K562 (cell line): ENCODE measurements at regions not wholly inside any gene's neighbourhood (a gene's known extent, or its start where the extent isn't known, plus 50 kb on each side); places are given as distances from the start of the nearest gene placed in this dataset.

Source experiments
- ATAC-seq: fragments of 200-7000 bp; cut with Tn5 transposase; 3 replicates; pipeline ENCODE4 v1.9.1; 2020; ENCODE audit warnings: moderate library complexity
- BruUV-seq: library from RNA; stranded (reverse); fragments of 400-500 nt; replicated peaks from 2 replicates; lab custom pipeline; 2021; lab: Mats Ljungman, UMichigan
- CTCF ChIA-PET: fragments of 300-600 bp; formaldehyde crosslinking; extraction: SDS; loops from one replicate; lab custom pipeline; 2021; ENCODE audit warnings: low intra/inter-chr PET ratio; lab: Yijun Ruan, JAX
- POLR2A ChIA-PET: fragments of 300-600, 350-650 bp; sonication (Branson Sonifier 250); formaldehyde crosslinking; extraction: SDS; loops from one replicate; lab custom pipeline; 2021; ENCODE audit warnings: antibody characterized with exemption, inconsistent platforms; lab: Yijun Ruan, JAX
- DNase-seq, 4 experiments: peaks; one replicate each; pipeline versions ENCODE4 v3.0.0 to v3.0.0-alpha.2; 2011 to 2018; ENCODE audit warnings: low spot score in 3 of 4, mixed read lengths in 3 of 4; ENCODE audit errors: extremely low read depth in 1 of 4
- FAIRE-seq: peaks from 2 replicates; lab custom pipeline; 2011; peaks lifted over from hg19 to GRCh38; lab: Jason Lieb, UNC
- H2AFZ ChIP-seq: 2 replicates; pipeline ENCODE4 v1.6.0; 2011; ENCODE audit warnings: low read depth, low read length, control low read depth, inconsistent platforms
- H3K27ac ChIP-seq: fragments of 200-600 bp; 3 replicates; pipeline ENCODE4 v1.8.0; 2011; ENCODE audit warnings: low read depth, mild to moderate bottlenecking, control low read depth, inconsistent platforms, low read length, moderate library complexity, mixed read lengths; ENCODE audit errors: extremely low read depth
- H3K27me3 ChIP-seq, 2 experiments: fragments of 300-600 bp in 1 of 2; 2 replicates in 1 of 2; 3 replicates in 1 of 2; pipeline versions ENCODE4 v1.6.0 to v1.8.0; 2011; ENCODE audit warnings: inconsistent platforms in 2 of 2, low read length in 2 of 2, mild to moderate bottlenecking in 1 of 2, mixed read lengths in 1 of 2, moderate library complexity in 1 of 2; ENCODE audit not compliant: control insufficient read depth in 2 of 2, insufficient read depth in 2 of 2
- H3K36me3 ChIP-seq: fragments of 300-600 bp; 3 replicates; pipeline ENCODE4 v1.8.0; 2011; ENCODE audit warnings: mild to moderate bottlenecking, low read length, inconsistent platforms; ENCODE audit not compliant: control insufficient read depth, insufficient read depth
- H3K4me1 ChIP-seq, 2 experiments: fragments of 200-600 bp in 1 of 2; replicated peaks in 1 of 2; 2 replicates in 1 of 2; 3 replicates in 1 of 2; pipeline versions ENCODE4 v1.5.1 to v1.8.0; 2011; ENCODE audit warnings: inconsistent platforms in 2 of 2, low read length in 2 of 2, mild to moderate bottlenecking in 1 of 2, mixed read lengths in 1 of 2, moderate library complexity in 1 of 2; ENCODE audit not compliant: control insufficient read depth in 2 of 2, insufficient read depth in 2 of 2
- H3K4me2 ChIP-seq: 2 replicates; pipeline ENCODE4 v1.6.1; 2011; ENCODE audit warnings: low read length, control low read depth, inconsistent platforms, mixed read lengths; ENCODE audit not compliant: insufficient read depth
- H3K4me3 ChIP-seq: fragments of 200-600 bp; sonication (generic), shearing (Covaris generic); 2 replicates; pipeline ENCODE4 v1.5.1; 2016; ENCODE audit warnings: control low read depth, inconsistent platforms
- H3K79me2 ChIP-seq: fragments of 200-600 bp; 3 replicates; pipeline ENCODE4 v1.8.0; 2011; ENCODE audit warnings: low read length, inconsistent platforms; ENCODE audit not compliant: control insufficient read depth, insufficient read depth
- H3K9ac ChIP-seq, 2 experiments: 2 replicates each; pipeline versions ENCODE4 v1.6.0 to v1.6.1; 2011; ENCODE audit warnings: low read depth in 2 of 2, low read length in 2 of 2, control low read depth in 1 of 2, inconsistent platforms in 1 of 2, mild to moderate bottlenecking in 1 of 2, mixed read lengths in 1 of 2; ENCODE audit not compliant: insufficient read depth in 1 of 2
- H3K9me1 ChIP-seq: one replicate; pipeline ENCODE4 v1.6.0; 2011; ENCODE audit warnings: inconsistent platforms, mild to moderate bottlenecking, low read length, moderate library complexity; ENCODE audit not compliant: control insufficient read depth, insufficient read depth
- H3K9me3 ChIP-seq: replicated peaks from 2 replicates; pipeline ENCODE4 v1.5.1; 2011; ENCODE audit warnings: low read depth, low read length, inconsistent platforms; ENCODE audit not compliant: control insufficient read depth, insufficient read depth
- H4K20me1 ChIP-seq: replicated peaks from 2 replicates; pipeline ENCODE4 v1.6.1; 2011; ENCODE audit warnings: low read length, inconsistent platforms, mixed read lengths; ENCODE audit not compliant: control insufficient read depth, insufficient read depth
- ARHGAP35 ChIP-seq: fragments of 450-650 bp; IDR thresholded peaks from 2 replicates; pipeline ENCODE4 v1.6.1; 2018; ENCODE audit not compliant: partially characterized antibody
- EGR1 ChIP-seq: fragments of 450-650 bp; conservative IDR thresholded peaks from 2 replicates; pipeline ENCODE4 v1.6.1; 2017; ENCODE audit warnings: mild to moderate bottlenecking
- FOXP1 ChIP-seq: sonication (generic); formaldehyde crosslinking; IDR thresholded peaks from 2 replicates; pipeline ENCODE4 v1.8.0; 2022; ENCODE audit warnings: mild to moderate bottlenecking, missing genetic modification reagents
- HDGF ChIP-seq: fragments of 450-650 bp; IDR thresholded peaks from 2 replicates; pipeline ENCODE4 v1.6.1; 2016
- HNRNPK ChIP-seq: fragments of 200-400 bp; formaldehyde crosslinking; IDR thresholded peaks from one replicate; pipeline ENCODE4 v1.6.1; 2018; ENCODE audit warnings: mild to moderate bottlenecking, low read depth, low read length; ENCODE audit not compliant: poor library complexity, severe bottlenecking
- KAT8 ChIP-seq: fragments of 450-650 bp; IDR thresholded peaks from 2 replicates; pipeline ENCODE4 v1.6.1; 2016; ENCODE audit warnings: low read depth, mild to moderate bottlenecking
- POLR2AphosphoS2 ChIP-seq: IDR thresholded peaks from 2 replicates; pipeline ENCODE4 v1.6.1; 2012; ENCODE audit warnings: low read length, improper control_type of control experiment
- RBM34 ChIP-seq: fragments of 200-400 bp; formaldehyde crosslinking; IDR thresholded peaks from 2 replicates; pipeline ENCODE4 v1.6.1; 2018; ENCODE audit warnings: low read length, borderline replicate concordance; ENCODE audit not compliant: insufficient read depth
- ZBED1 ChIP-seq: IDR thresholded peaks from 2 replicates; pipeline ENCODE4 v1.6.1; 2014
- ZFP36 ChIP-seq: fragments of 150-350 bp; IDR thresholded peaks from 2 replicates; pipeline ENCODE4 v1.6.1; 2018; ENCODE audit warnings: low read length, low read depth; ENCODE audit not compliant: partially characterized antibody
- ZNF347 ChIP-seq: fragments of 450-650 bp; formaldehyde crosslinking; IDR thresholded peaks from 2 replicates; pipeline ENCODE4 v1.4.0; 2020; ENCODE audit warnings: low read depth, mild to moderate bottlenecking, moderate library complexity
- ZNF408 ChIP-seq: fragments of 250-450 bp; sonication (Bioruptor Pico); IDR thresholded peaks from 2 replicates; pipeline ENCODE4 v1.4.0; 2020; ENCODE audit warnings: low read depth, mild to moderate bottlenecking, moderate library complexity
- ZNF586 ChIP-seq: fragments of 450-650 bp; formaldehyde crosslinking; conservative IDR thresholded peaks from 2 replicates; pipeline ENCODE4 v1.4.0; 2020; ENCODE audit warnings: mild to moderate bottlenecking, moderate library complexity
- WGBS: fragments of 100-300 bp; shearing (Covaris generic); methylation state at CpG from one replicate; pipeline ENCODE4 v1.1.6; 2016; ENCODE audit warnings: low coverage, mixed read lengths; ENCODE audit not compliant: insufficient coverage; ENCODE audit errors: missing lambda C conversion rate; 5-methylcytosine and 5-hydroxymethylcytosine counted together
- in situ Hi-C: fragments of 300-500 bp; cut with MboI; formaldehyde crosslinking; loops from 4 replicates; pipeline ENCODE4 v1.15.0; 2018; ENCODE audit warnings: inconsistent platforms, mixed read lengths
- intact Hi-C: fragments of 100-400 bp; cut with micrococcal nuclease; formaldehyde crosslinking; loops from 2 replicates; pipeline ENCODE4 v1.14.2; 2022
- TF ChIP-seq, protein P1 (sequence below): IDR thresholded peaks from 3 replicates; pipeline ENCODE4 v1.6.1; 2011; ENCODE audit warnings: borderline replicate concordance, mild to moderate bottlenecking; ENCODE audit not compliant: insufficient read length, insufficient read depth
- TF ChIP-seq, protein P2 (sequence below): fragments of 250-450 bp; sonication (Bioruptor Pico); IDR thresholded peaks from 2 replicates; pipeline ENCODE4 v1.5.0; 2021; ENCODE audit warnings: mild to moderate bottlenecking, moderate library complexity
- TF ChIP-seq, protein P3 (sequence below): IDR thresholded peaks from 2 replicates; pipeline ENCODE4 v1.6.1; 2011; ENCODE audit warnings: borderline replicate concordance, low read depth, mild to moderate bottlenecking, moderate library complexity, low read length; ENCODE audit not compliant: insufficient read depth, poor library complexity, severe bottlenecking

DNA sequence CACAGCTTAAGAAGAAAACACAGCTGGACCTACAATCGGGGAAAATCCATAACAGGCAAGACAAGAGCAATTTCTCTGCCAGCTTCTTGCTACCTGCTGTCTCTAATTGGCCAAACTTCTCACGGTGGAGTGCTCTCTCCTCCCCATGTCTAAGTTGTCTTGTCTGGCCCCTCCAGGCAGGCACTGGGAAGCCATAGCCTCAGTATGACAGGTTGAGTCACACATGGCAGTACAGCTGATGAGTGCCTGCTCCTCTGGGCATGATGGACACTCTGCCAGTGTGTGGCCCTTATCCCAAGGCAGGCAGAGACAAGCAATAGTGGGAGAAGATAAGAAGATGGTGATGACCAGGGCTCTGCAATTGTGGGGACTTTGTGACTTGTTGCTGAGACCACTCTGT lies 551.8 kb downstream of the DIPK2A start:
- no peaks in the 10 kb centered on the region for H3K79me2 ChIP-seq
- no peaks in the 10 kb centered on the region for H3K36me3 ChIP-seq
- H2AFZ ChIP-seq, result no peak overlapping the region
- no peak overlapping the region for H3K4me2 ChIP-seq
- no peak overlapping the region for H3K9ac ChIP-seq
- ATAC-seq, result no peak
- POLR2A ChIA-PET, result no interaction called here
- H3K9me1 ChIP-seq, result no peaks in the 10 kb centered on the region
- no peak for FAIRE-seq
- in situ Hi-C loops, result no loop called here
- 0% methylated on average over 2 of the region's 2 CpGs for WGBS
- no TSS peak for BruUV-seq
- no peak for TF ChIP-seq RBM34
- no peak for TF ChIP-seq FOXP1
- no peak for TF ChIP-seq POLR2AphosphoS2
- no peak for TF ChIP-seq HNRNPK
- TF ChIP-seq KAT8, result no peak
- TF ChIP-seq, protein P1, sequence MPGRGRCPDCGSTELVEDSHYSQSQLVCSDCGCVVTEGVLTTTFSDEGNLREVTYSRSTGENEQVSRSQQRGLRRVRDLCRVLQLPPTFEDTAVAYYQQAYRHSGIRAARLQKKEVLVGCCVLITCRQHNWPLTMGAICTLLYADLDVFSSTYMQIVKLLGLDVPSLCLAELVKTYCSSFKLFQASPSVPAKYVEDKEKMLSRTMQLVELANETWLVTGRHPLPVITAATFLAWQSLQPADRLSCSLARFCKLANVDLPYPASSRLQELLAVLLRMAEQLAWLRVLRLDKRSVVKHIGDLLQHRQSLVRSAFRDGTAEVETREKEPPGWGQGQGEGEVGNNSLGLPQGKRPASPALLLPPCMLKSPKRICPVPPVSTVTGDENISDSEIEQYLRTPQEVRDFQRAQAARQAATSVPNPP, result no peak
- TF ChIP-seq, protein P2, sequence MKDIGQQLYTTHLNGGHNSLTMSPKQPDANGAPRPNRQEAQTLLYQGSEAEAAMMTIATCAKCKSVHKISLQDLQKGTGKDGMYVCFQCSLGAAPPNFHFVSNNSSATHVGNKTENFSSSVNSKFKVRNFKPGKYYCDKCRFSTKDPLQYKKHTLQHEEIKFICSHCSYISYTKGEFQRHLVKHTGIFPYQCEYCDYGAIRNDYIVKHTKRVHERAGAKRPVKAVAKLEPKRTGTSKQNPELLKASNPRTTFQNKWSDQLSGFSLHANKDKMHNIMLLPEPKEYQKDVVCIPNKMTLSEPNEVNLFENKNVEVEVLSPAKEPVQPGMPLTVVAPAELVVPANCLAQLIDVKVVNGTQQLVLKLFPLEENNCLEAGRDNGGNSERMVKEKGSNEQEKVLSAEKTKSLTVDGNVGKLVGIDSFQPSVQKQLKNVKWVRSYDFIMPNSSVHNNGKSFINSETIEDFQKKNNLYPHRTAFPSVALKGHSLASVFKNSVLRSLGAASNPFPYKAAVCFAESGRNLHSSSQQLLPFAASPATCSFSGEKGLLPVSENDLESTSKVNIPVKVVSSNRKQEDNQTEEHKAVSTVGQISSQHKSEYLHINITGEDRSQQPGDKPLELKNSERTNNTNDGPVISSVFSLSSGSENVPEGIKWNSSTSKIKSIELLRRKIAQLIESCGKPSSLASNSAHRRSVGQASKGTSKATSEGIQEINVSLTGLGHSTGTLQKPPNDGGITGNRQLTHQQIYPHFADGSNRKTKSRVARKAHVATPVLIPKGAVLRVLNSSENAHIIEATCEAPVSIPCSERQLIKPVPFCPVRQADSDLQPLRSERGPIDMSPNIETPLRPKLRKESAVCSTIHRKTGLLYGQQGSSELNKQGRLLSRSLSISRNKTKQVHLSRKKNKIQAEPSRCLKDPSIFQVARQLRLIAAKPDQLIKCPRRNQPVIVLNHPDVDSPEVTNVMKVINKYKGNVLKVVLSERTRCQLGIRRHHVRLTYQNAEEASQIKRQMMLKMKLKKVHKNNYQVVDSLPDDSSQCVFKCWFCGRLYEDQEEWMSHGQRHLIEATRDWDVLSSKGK (CRISPR knock-in tag), result no peak
- TF ChIP-seq ZNF347 (CRISPR knock-in tag), result no peak
- no peak for TF ChIP-seq ZNF408 (CRISPR knock-in tag)
- no peak for TF ChIP-seq ZFP36
- no peak for TF ChIP-seq EGR1
- TF ChIP-seq ARHGAP35, result no peak
- no peak for TF ChIP-seq ZNF586 (CRISPR knock-in tag)
- TF ChIP-seq ZBED1, result no peak
- TF ChIP-seq, protein P3, sequence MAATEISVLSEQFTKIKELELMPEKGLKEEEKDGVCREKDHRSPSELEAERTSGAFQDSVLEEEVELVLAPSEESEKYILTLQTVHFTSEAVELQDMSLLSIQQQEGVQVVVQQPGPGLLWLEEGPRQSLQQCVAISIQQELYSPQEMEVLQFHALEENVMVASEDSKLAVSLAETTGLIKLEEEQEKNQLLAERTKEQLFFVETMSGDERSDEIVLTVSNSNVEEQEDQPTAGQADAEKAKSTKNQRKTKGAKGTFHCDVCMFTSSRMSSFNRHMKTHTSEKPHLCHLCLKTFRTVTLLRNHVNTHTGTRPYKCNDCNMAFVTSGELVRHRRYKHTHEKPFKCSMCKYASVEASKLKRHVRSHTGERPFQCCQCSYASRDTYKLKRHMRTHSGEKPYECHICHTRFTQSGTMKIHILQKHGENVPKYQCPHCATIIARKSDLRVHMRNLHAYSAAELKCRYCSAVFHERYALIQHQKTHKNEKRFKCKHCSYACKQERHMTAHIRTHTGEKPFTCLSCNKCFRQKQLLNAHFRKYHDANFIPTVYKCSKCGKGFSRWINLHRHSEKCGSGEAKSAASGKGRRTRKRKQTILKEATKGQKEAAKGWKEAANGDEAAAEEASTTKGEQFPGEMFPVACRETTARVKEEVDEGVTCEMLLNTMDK, result no peak
- TF ChIP-seq HDGF, result no peak
- TF ChIP-seq, all 486 proteins: peak for 0
- intact Hi-C loops, result no loop called here
- CTCF ChIA-PET, result no interaction called here
- no peaks in the 10 kb centered on the region for H3K27me3 ChIP-seq
- H3K9me3 ChIP-seq, result no peaks in the 10 kb centered on the region
- no peak overlapping the region for H3K4me3 ChIP-seq
- H4K20me1 ChIP-seq, result no peaks in the 10 kb centered on the region
- H3K27ac ChIP-seq, result no peak overlapping the region
- H3K4me1 ChIP-seq, result no peaks in the 10 kb centered on the region
- no peak for DNase-seq
